GM21717 (cell line): ENCODE measurements at regions not wholly inside any gene's neighbourhood (a gene's known extent, or its start where the extent isn't known, plus 50 kb on each side); places are given as distances from the start of the nearest gene placed in this dataset.
"Not testable (repeated sequence)": the region's sequence is repeated elsewhere in the genome, so short reads cannot be mapped to it uniquely, and the experiment has no call there.

Experiments used
- ATAC-seq: cut with Tn5 transposase; IDR thresholded peaks from one replicate; pipeline ENCODE4 v1.9.1; 2021; ENCODE audit warnings: mild to moderate bottlenecking, moderate library complexity; ENCODE audit not compliant: unreplicated experiment

DNA sequence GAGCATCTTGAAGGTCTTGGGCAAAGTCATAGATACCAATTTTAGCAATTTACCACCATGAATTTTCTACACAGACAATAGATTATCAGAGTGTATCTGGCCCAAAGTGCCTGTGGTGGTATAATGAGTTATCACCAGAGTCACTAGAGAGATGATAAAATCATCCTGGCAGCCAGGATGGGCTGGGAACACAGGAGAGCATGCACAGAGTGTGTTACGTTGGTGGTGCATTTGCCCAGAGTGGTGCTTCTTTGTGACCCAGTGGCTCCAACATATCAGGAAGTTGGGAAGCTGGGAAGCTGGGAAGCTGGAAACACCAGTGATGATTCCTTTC is 236.7 kb upstream of the PROX1 start:
- ATAC-seq: no peak

- ATAC-seq: no peak
Observed at GRCh38 chr1:213759359-213760181, 228.2 kb upstream of the PROX1 start.

DNA sequence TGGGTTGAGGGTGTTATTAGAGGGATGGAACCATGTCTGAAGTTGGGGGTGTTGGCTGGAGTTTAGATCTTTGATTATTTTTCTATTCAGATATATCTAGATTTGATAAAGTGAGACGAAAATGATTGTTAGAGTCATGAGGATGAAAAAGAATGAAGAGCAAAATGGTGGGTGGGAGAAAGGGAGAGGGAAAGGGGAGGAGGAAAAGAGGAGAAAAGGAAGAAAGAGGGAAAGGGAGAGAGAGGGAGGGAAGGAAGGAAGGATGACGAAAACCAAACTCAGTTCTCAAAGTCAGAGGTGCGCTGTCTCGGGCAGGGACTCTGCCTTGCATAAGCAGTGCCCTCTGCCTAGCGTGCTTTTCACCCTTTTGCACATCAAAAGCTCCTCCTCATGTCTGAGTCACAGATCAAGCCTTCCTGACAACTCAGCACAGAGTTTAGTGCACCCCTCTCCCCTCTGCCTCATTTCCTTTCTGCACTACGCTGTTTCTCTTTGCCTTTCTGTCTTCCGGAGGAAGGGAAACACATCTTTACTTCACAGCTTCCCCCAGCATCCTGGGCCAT is 225.8 kb upstream of the PROX1 start:
- no peak for ATAC-seq

DNA sequence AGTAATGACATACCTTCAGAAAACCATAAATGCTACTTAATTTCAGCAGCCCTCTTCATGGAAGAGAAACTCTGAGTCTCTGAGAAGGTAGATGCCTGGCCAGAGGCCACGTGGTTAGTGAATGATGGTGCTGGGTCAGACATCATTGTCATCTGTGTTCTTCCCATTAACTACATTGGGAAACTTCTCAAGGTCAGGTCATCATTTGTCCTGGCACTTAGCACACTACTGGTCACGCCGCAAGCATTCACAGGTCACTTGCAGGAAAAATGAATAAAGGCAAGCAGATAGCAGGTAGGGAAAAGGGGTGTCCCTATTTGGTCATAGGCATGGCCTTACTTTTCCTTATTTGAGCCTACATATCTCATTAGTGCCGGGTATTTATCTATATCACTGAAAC is 220.1 kb upstream of the PROX1 start:
- ATAC-seq: no peak

DNA sequence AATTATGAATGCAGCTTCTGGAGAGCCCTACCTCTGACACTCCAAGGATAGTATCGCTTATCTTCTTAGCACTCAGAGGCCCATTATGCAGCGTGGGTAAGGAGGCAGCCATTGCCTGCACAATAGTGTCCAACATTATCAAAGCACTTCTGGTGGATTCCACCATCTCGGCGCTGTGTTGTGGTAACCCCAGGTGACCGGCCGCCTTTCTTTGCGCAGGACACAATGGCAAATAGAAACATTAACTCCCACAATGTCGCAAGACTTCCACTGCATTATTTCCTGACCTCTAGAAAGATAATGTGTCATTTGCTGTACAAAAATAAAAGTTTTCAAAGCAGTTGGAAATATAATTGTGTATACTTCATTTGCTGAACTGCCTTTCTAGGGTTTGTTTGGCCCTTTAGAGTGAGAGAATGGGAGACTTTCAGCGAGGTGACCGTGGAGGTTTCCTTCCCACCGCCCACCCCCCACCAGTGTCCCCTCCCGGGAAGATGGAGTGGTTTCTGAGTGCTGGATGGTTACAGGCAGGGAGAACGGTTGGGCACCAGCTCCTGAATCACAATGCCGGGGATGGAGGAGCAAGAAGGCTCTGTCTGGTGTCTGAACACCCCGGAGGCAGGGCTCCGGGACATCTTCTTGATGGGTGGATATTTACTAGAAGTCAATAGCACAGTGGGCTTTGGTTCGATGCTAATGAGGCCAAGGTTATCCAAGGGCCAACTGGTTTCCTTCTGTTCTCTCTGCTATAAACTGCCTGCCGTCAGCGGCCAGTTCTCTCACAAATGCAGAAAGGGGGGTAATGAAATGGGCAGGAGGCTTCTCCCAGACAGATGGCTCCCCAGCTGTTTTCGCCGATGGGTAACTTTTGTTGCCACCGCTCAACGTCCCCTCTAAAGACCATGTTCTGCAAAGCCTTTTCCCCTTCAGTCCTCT is 215.4 kb upstream of the PROX1 start:
- no peak for ATAC-seq

DNA sequence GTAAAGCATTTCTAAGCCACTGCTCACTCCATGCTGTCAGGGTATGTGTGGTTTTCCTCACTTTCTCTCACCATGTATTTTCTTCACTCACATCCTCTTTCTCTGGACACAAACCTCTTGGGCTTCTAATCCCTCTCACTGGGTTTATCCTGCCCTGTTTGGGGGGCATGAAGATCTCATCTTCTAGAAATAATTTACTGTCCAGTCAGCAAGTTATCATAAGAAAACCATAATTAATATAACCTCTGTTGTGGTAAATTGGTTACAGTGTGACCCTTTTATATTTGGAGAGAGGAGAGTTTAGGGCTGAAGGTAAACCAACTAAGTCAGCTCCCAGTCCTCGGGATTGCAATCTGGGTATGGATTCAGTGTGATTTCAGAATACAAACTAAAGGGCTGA is 213.8 kb upstream of the PROX1 start:
- no peak for ATAC-seq

DNA sequence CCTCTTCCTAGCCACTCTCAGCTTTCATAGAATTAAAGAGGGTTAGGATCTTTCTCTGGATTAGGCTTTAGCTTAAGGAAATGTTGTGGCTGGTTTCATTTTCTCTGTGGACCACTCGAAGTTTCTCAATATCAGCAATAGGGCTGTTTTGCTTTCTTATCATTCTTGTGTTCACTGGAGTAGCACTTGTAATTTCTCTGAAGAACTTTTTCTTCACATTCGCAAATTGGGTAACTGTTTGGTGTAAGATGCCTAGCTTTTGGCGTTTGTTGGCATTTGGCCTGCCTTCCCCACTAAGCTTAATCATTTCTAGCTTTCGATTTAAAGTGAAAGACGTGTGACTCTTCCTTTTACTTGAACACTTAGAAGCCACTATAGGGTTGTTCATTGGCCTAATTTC is 210.8 kb upstream of the PROX1 start:
- ATAC-seq: no peak

DNA sequence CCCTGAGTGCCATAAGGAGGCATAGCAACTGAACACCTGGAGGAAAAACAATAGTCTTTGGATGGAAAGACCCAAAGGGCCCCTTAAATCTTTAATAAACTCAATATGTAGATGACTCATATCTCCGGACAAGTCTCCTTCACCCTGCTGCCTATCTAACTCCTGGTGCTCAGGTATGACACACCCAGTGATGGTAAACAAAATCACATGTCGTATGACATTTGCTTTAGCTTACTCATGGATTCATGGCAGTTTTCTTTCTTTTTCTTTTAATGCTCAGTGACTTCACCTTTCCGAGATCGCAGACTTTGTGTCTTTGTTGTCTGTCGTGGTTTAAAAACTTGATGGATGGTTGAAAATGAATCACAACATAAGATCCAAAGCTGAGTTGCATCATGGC is 208.5 kb upstream of the PROX1 start:
- ATAC-seq: no peak

DNA sequence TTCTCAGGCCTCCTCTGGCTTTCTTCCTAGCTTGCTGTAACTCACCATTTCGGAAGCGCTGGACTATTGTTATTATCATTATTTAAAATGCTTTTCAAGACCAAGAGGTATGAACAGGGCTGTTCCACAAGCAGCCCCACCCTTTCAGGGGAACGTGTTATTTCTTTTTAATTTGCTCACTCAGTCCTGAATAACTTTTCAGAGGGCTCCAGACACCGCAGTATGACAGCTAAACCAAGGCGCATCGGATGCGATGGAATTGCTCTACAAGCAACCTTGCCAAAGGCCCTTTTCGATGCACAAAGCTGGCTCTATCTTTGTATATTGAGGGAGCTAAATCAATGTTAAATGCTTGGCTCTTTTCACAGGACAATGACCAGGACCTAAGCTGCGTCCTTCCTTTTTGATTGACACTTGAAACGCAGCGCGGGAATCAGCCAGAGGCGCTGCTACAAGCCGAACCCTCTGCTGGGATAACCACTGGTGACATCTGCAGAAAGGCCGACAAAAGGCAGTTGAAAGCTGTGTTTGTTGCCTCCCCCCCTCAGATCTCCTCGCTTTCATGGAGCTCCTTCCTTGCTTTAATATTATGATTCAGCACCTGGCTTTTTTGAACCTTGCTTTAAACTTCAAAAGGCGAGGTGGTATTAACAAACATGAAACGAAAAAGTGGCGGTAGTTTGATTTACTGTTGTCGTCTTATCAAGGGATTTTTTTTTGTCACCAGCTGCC is 204.7 kb upstream of the PROX1 start:
- no peak for ATAC-seq

- no peak for ATAC-seq
Observed at GRCh38 chr1:213783893-213784292, 203.9 kb upstream of the PROX1 start.

GRCh38 chr1:213786683-213787082 is 201.1 kb upstream of the PROX1 start:
- ATAC-seq: no peak

DNA sequence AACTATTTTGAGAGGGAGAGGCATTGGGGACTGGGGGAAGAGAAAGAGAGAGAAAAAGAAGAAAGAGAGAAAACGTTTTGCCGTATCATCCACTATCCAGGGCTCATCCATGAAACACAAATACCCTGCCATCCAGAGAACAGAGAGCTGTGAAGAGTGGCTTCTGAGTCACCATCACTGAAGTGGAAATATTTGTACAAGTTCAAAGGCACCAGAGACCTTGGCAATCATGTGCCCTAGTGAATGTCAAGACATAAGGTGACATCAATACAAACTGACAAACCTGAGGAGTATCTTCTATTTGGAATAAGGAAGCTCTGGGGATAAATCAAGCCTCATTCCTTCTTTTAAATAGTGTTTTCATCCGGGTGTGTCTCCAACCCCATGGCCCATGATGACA is 197.2 kb upstream of the PROX1 start:
- no peak for ATAC-seq

DNA sequence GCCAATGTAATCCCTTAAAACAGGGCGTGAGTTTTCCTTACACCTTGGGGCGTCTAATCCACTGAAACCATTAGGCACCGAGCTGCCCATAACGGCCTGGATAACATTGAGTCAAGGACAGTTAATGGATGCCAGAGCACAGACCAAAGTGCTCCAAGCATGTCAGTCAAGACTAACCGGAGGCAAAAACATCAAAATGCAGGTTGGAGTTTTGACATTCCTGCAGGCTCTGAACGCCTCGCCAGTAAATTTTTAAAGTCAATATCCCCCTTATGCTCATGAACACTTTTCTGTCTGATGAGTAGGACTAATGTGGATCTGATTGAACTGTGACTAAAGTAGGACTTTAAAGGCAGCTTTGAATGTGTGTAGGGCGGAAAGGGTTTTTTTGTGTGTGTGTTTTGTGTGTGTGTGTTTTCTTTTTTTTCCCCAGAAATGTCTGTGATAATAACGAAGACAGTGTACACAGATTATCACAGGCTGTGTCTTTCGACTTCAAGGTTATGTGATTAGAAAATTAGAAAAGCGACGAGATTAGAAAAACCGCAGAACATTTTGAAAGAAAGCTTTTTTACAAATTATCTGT is 194.2 kb upstream of the PROX1 start:
- ATAC-seq: no peak

DNA sequence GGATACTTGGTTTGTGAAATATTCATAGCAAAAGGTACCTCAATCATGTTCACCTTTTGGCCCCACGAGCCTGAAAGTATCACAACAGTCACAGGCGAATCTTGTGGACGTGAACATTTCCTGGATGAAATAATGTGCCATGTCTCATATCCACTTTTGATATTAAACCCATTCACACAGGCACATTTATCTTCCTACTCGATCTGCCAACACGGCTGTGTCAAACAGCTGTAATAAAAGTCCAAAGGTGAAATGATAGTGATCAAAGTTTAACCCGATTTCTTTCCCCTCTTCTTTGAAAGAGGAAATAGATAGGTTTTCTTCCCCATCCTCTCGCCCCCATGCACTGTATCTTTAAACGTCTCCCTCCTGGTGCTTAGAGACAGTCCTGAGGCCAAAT is 191.2 kb upstream of the PROX1 start:
- no peak for ATAC-seq

- not testable (repeated sequence) for ATAC-seq
Observed at GRCh38 chr1:213808288-213808687, 179.5 kb upstream of the PROX1 start.

- no peak for ATAC-seq
Observed at GRCh38 chr1:213817156-213817555, 170.6 kb upstream of the PROX1 start.

- no peak for ATAC-seq
Observed at GRCh38 chr1:213820362-213821149, 167.2 kb upstream of the PROX1 start.

- ATAC-seq: no peak
Observed at GRCh38 chr1:213821175-213821942, 166.4 kb upstream of the PROX1 start.

GRCh38 chr1:213821943-213822334 is 165.8 kb upstream of the PROX1 start:
- ATAC-seq: no peak
